Amniotic epithelial cell (primary cell): ENCODE measurements at regions not wholly inside any gene's neighbourhood (a gene's known extent, or its start where the extent isn't known, plus 50 kb on each side); places are given as distances from the start of the nearest gene placed in this dataset.

Experiments
- DNase-seq: peaks from one replicate; pipeline ENCODE4 v3.0.0-alpha.2; 2010; ENCODE audit warnings: low read depth

GRCh38 chr1:24986372-24986965 lies 56.4 kb upstream of the RUNX3 start:
- DNase-seq: no peak

- no peak for DNase-seq
These were observed 55.7 kb upstream of the RUNX3 start for GRCh38 chr1:24985737-24986136.

- DNase-seq: no peak
These were observed 54.9 kb upstream of the RUNX3 start for GRCh38 chr1:24984800-24985522.

- DNase-seq: no peak
These were observed 54.2 kb upstream of the RUNX3 start for GRCh38 chr1:24984300-24984699.

- DNase-seq: no peak
These were observed 53.1 kb upstream of the RUNX3 start for GRCh38 chr1:24983006-24983680.

DNA sequence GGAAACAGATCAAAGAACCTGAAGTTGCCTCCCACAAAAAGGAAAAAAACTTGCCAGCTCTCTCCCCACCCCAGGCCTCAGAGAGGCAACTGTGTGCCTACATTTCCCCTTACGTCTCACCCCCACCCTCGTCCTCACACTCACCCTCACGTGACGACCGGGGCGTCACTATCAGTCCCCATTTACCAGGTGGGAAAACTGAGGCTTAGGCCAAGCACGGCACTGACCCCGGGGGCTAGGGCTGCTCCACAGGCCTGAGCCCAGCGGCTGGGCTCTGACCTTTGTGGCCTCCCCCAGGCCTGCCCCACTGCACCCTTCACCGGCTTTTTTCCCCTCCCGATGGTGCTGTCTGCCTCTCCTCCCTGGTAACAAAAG lies 51.5 kb upstream of the RUNX3 start:
- no peak for DNase-seq

GRCh38 chr1:24980836-24981630 lies 51.0 kb upstream of the RUNX3 start:
- DNase-seq: no peak
